ENCODE measurements at regions not wholly inside any gene's neighbourhood (a gene's known extent, or its start where the extent isn't known, plus 50 kb on each side); places are given as distances from the start of the nearest gene placed in this dataset.
A peak's percentile ranks its signal among the peaks of the same experiment; 100 is the strongest.
"Not testable (repeated sequence)": the region's sequence is repeated elsewhere in the genome, so short reads cannot be mapped to it uniquely, and the experiment has no call there.

GRCh38 chrX:111581086-111581485, 69.6 kb downstream of the SERTM2 start:
- no peak for DNase-seq

DNA sequence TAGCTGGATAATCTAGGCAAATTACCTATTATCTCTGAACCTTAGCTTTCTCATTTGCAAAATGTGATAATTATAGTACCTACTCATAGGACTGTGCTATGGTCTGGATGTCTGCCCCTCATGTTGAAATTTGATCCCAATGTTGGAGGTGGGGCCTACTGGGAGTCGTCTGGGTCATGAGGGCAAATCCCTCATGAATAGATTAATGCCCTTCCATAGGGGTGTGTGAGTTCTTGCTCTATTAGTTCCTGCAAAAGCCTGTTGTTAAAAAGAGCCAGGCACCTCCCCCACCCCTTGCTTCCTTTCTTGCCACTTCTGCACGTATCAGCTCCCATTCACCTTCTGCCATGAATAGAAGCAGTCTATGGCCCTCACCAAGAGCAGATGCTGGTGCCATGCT, 73.9 kb downstream of the SERTM2 start:
- peak; percentile 9 for DNase-seq

GRCh38 chrX:111594348-111594877, 83.0 kb downstream of the SERTM2 start:
- DNase-seq: not testable (repeated sequence)

- no peak for DNase-seq
Observed at GRCh38 chrX:111597967-111598366, 83.0 kb upstream of the ALG13 start.

DNA sequence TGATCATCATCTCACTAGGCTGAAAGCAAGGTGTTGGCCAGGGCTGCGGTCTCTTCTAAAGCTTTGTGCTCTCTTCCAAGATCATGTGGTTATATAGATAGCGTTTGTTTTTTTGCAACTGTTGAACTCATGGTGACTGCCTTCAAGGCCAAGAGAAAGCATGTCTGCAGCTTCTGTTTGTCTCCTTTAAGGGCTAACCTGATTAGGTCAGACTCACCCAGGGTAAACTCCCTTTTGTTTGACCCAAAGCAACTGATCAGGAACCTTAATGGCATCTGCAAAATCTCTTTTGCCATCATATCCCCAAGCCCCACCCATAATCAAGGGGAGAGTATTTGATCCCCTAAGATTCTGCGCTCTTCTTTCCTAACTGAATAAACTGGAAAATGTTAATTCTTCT, 72.2 kb upstream of the ALG13 start:
- DNase-seq: no peak

DNA sequence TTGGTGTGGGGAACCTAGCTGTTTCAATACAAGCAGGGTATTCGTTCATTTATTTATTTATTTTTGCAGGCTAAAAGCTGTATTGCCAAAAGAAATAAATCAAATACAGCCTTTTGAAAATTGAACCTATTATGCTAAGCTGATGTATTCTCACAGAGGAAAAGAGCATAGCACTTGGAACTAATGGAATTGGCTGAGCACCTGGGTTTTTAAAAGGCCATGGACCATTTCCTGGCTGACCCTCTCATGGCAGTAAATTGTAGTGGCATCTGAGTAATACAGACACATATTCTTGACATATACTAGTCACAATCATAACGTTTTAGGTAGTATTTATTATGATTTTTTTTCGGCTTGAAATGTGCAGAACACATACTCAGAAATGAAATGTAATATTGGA, 71.8 kb upstream of the ALG13 start:
- DNase-seq: peak; percentile 2

- DNase-seq: no peak
Observed at GRCh38 chrX:111615227-111615626, 65.7 kb upstream of the ALG13 start.

GRCh38 chrX:111616786-111617185, 64.2 kb upstream of the ALG13 start:
- DNase-seq: no peak

DNA sequence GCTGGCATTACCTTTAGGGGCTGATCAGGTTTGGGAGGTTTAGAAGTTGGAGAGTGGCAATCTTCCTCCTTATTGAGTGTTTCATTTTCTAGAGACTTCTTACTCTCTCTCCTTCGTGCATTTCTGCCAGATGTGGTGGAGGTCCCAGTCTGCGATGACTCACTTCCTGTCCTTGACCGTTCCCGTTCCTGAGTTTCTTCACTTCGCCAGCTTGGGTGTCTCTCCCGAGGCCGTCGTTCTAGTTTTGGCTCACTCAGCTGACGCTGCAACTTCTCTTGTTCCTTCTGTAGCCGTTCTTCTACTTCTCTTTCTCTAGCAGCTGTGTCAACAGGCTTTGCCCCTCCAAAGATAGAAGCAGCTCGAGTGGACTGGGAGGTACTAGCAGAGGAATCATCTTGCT, 60.9 kb upstream of the ALG13 start:
- DNase-seq: not testable (repeated sequence)

DNA sequence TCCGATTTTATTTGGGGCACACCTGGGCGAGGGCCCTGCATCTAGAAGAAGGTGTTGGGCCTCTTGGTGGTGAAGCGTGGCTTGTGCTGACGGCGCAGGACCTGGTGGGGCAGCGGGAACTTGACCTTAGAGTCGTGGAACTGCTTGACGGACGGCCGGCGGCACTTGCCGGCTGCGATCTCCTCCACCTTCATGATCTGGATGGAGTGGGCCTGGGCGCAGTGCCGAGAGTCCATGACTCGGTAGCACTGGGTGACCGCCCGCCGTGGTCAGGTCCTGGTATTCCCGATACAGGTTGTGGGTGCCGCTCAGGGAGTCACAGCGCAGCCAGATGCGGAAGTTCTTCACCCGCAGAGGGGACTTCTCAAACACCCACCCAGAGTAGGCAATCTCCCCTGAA, 56.8 kb upstream of the ALG13 start:
- DNase-seq: no peak

- not testable (repeated sequence) for DNase-seq
Observed at GRCh38 chrX:111627256-111627655, 53.7 kb upstream of the ALG13 start.
